GM19324 (cell line): ENCODE measurements at regions not wholly inside any gene's neighbourhood (a gene's known extent, or its start where the extent isn't known, plus 50 kb on each side); places are given as distances from the start of the nearest gene placed in this dataset.
"Not testable (repeated sequence)": the region's sequence is repeated elsewhere in the genome, so short reads cannot be mapped to it uniquely, and the experiment has no call there.

ENCODE experiments used
- ATAC-seq: cut with Tn5 transposase; IDR thresholded peaks from one replicate; pipeline ENCODE4 v1.9.1; 2021; ENCODE audit warnings: mild to moderate bottlenecking, moderate library complexity; ENCODE audit not compliant: unreplicated experiment, low FRiP score

- ATAC-seq, result no peak
These were observed 53.8 kb upstream of the C2CD4B start for GRCh38 chr15:62218841-62219240.

- no peak for ATAC-seq
These were observed 54.7 kb upstream of the C2CD4B start for GRCh38 chr15:62219799-62220198.

GRCh38 chr15:62223020-62223419 lies 57.9 kb upstream of the C2CD4B start:
- no peak for ATAC-seq

DNA sequence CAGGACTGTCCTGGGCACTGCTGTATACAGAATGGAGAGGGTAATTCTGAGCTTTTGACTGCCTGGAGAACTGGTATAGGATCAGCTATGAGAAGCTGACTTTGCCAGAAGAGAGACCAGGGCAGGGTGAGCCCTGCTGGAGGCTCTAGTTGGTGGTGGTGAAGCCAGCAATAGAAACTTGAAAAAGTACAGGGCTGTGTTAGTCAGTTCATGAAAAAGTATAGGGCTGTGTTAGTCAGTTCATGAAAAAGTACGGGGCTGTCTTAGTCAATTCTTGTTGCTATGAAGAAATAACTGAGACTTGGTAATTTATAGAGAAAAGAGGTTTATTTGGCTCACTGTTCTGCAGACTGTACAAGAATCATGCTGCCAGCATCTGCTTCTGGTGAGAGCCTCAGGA lies 63.5 kb upstream of the C2CD4B start:
- ATAC-seq, result no peak

GRCh38 chr15:62231856-62232255 lies 66.8 kb upstream of the C2CD4B start:
- ATAC-seq, result no peak

GRCh38 chr15:62240121-62241096 lies 75.3 kb upstream of the C2CD4B start:
- no peak for ATAC-seq

GRCh38 chr15:62241135-62241770 lies 76.2 kb upstream of the C2CD4B start:
- no peak for ATAC-seq

GRCh38 chr15:62242999-62243398 lies 77.9 kb upstream of the C2CD4B start:
- no peak for ATAC-seq

GRCh38 chr15:62244762-62245161 lies 79.7 kb upstream of the C2CD4B start:
- ATAC-seq, result no peak

DNA sequence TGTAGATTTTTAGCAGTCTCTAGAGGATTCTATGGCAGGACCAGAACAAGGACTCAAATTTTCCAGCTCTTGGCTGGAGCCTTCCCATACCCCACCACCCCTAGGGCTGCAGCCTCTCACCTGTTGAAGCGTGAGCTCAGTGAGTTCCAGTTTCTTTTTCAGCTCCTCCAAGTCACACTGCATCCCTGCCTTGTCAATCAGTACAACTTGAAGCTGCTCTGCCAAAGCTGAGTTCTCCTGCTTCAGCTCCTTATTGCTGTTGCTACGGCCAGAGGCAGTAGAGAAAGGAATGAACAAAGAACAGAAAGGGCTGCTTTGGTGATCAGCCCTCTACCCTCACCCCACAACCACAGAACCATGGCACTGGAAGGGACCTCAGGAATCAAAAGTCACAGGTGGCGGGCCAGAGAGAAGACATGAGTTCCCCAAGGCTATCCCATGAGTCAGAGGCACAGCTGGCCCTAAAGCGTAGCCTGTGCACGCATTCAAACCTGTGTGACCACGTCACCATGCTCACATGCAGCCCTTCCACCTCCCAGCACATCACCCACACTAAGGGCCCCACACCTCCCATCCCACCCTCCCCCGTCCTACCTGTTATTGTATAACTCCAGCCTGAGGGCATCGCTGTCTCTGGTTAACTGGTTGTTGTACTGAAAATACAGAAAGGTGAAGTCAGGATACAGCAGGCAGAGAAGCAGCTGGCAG lies 83.3 kb upstream of the C2CD4B start:
- no peak for ATAC-seq

- ATAC-seq, result no peak
These were observed 84.4 kb upstream of the C2CD4B start for GRCh38 chr15:62249501-62249900.

GRCh38 chr15:62250186-62250585 lies 85.1 kb upstream of the C2CD4B start:
- ATAC-seq, result no peak

DNA sequence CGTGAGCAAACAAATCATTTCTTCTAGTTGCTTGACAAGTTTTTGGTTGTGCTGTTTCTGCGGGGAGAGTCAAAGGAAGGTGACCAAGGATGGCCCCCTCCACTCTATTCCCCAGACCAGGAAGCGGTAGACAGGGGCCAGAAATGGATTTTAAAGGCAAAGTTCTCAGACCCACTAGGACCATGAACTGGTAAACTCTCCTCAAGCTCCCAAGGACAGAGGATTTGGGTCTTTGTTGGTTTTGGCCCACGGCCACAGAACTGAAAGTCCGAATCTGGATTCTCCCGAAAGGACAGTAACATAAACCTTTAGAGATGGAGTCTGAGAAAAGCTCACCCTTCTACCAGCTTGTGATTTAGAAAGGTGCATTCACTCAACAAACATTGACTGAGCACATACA lies 85.9 kb upstream of the C2CD4B start:
- no peak for ATAC-seq

DNA sequence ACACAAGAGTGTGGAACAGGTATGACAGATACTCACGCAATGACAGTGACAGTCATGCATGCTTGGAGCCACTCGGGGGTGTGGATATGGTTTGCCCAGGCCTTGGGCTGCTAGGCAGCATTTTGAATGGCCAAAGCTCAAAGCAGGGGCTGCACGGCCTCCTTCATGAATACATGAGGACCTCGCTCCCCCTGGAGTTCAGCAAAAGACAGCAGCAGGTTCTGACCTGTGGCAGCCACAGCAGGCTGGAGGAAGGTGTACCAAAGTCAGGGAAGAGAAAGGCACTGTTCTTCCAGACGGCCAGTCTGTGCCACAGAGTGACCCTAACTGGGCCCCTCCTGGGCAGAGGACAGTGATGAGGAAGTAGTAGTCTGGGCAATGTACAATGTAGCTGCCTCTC lies 88.2 kb upstream of the C2CD4B start:
- ATAC-seq, result no peak

DNA sequence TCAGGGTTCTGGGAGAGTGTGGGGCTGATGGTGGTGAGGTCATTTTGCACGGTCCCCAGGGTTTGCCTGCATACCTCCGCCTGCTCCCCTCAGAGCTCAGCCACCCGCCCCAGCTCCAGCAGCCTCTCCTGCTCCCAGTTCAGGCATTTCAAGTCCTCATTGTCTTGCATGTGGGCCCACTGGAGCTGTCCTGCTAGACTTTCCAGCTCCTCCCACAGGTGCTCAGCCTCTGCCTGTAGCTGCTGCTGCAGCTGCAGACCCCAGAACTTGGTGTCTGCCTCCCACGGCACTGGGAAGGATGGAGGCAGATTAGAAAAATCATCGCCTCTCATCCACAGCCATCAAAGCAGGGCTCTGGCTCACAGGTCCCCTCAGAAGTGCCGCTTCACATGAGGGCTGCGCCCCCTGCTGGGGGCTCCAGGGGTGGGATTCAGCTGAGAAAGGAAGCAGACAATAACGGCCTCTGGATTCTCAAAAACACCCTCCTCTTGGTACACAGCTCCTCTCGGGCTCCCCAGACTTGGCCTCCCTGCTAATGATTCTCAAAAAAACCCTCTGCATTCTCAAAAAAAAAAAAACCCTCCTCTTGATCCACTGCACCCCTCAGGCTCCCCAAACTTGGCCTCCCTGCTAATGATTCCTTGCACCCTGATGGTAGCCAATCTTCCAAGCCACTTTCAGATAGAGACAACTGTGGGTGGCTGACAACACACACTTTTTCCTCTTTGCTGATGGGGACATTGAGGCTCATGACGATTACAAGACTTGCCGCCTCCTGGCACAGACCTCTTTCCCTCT lies 89.3 kb upstream of the C2CD4B start:
- no peak for ATAC-seq

GRCh38 chr15:62256430-62256829 lies 91.3 kb upstream of the C2CD4B start:
- ATAC-seq, result not testable (repeated sequence)

DNA sequence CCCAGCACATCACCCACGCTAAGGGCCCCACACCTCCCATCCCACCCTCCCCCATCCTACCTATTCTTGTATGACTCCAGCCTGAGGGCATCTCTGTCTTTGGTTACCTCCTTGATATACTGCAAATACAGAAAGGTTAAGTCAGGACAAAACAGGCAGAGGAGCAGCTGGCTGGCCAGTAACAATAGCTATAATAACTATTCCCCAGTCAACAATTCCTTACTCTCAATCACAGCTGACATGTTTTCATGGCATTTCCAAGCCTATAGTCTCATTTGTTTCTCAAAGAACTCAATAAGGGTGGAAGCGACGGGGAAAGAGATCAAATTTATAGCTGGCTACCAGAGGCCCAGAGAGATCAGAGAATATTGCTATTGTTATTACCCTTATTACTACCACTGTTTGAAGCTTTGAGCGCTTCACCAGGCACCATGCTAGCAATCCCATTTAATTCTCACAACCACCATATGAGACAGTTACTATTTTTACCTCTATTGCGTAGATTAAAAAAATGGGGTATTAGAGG lies 93.0 kb upstream of the C2CD4B start:
- no peak for ATAC-seq

- no peak for ATAC-seq
These were observed 97.3 kb upstream of the C2CD4B start for GRCh38 chr15:62262305-62262941.

GRCh38 chr15:62264196-62264595 lies 99.1 kb upstream of the C2CD4B start:
- no peak for ATAC-seq

GRCh38 chr15:62269504-62269903 lies 104.4 kb upstream of the C2CD4B start:
- ATAC-seq, result no peak
